H1 (cell line): ENCODE measurements at regions not wholly inside any gene's neighbourhood (a gene's known extent, or its start where the extent isn't known, plus 50 kb on each side); places are given as distances from the start of the nearest gene placed in this dataset.

ENCODE experiments used
- POLR2AphosphoS5 ChIP-seq: IDR thresholded peaks from 2 replicates; pipeline ENCODE4 v1.6.1; 2011; ENCODE audit warnings: low read depth, low read length
- SIN3A ChIP-seq, 2 experiments: IDR thresholded peaks in 1 of 2; conservative IDR thresholded peaks in 1 of 2; 2 replicates each; pipeline ENCODE4 v1.6.1; 2011 to 2012; ENCODE audit warnings: low read length in 2 of 2, improper control_type of control experiment in 1 of 2, low read depth in 1 of 2, mild to moderate bottlenecking in 1 of 2
- SIX5 ChIP-seq: IDR thresholded peaks from 2 replicates; pipeline ENCODE4 v1.6.1; 2011; ENCODE audit warnings: mild to moderate bottlenecking, low read depth, low read length
- TF ChIP-seq, protein P1 (sequence below): fragments of 300-600 bp; sonication (generic); IDR thresholded peaks from 2 replicates; pipeline ENCODE4 v1.7.1; 2012; ENCODE audit warnings: low read length, moderate library complexity, mild to moderate bottlenecking, inconsistent platforms; ENCODE audit not compliant: insufficient replicate concordance

- TF ChIP-seq, protein P1, sequence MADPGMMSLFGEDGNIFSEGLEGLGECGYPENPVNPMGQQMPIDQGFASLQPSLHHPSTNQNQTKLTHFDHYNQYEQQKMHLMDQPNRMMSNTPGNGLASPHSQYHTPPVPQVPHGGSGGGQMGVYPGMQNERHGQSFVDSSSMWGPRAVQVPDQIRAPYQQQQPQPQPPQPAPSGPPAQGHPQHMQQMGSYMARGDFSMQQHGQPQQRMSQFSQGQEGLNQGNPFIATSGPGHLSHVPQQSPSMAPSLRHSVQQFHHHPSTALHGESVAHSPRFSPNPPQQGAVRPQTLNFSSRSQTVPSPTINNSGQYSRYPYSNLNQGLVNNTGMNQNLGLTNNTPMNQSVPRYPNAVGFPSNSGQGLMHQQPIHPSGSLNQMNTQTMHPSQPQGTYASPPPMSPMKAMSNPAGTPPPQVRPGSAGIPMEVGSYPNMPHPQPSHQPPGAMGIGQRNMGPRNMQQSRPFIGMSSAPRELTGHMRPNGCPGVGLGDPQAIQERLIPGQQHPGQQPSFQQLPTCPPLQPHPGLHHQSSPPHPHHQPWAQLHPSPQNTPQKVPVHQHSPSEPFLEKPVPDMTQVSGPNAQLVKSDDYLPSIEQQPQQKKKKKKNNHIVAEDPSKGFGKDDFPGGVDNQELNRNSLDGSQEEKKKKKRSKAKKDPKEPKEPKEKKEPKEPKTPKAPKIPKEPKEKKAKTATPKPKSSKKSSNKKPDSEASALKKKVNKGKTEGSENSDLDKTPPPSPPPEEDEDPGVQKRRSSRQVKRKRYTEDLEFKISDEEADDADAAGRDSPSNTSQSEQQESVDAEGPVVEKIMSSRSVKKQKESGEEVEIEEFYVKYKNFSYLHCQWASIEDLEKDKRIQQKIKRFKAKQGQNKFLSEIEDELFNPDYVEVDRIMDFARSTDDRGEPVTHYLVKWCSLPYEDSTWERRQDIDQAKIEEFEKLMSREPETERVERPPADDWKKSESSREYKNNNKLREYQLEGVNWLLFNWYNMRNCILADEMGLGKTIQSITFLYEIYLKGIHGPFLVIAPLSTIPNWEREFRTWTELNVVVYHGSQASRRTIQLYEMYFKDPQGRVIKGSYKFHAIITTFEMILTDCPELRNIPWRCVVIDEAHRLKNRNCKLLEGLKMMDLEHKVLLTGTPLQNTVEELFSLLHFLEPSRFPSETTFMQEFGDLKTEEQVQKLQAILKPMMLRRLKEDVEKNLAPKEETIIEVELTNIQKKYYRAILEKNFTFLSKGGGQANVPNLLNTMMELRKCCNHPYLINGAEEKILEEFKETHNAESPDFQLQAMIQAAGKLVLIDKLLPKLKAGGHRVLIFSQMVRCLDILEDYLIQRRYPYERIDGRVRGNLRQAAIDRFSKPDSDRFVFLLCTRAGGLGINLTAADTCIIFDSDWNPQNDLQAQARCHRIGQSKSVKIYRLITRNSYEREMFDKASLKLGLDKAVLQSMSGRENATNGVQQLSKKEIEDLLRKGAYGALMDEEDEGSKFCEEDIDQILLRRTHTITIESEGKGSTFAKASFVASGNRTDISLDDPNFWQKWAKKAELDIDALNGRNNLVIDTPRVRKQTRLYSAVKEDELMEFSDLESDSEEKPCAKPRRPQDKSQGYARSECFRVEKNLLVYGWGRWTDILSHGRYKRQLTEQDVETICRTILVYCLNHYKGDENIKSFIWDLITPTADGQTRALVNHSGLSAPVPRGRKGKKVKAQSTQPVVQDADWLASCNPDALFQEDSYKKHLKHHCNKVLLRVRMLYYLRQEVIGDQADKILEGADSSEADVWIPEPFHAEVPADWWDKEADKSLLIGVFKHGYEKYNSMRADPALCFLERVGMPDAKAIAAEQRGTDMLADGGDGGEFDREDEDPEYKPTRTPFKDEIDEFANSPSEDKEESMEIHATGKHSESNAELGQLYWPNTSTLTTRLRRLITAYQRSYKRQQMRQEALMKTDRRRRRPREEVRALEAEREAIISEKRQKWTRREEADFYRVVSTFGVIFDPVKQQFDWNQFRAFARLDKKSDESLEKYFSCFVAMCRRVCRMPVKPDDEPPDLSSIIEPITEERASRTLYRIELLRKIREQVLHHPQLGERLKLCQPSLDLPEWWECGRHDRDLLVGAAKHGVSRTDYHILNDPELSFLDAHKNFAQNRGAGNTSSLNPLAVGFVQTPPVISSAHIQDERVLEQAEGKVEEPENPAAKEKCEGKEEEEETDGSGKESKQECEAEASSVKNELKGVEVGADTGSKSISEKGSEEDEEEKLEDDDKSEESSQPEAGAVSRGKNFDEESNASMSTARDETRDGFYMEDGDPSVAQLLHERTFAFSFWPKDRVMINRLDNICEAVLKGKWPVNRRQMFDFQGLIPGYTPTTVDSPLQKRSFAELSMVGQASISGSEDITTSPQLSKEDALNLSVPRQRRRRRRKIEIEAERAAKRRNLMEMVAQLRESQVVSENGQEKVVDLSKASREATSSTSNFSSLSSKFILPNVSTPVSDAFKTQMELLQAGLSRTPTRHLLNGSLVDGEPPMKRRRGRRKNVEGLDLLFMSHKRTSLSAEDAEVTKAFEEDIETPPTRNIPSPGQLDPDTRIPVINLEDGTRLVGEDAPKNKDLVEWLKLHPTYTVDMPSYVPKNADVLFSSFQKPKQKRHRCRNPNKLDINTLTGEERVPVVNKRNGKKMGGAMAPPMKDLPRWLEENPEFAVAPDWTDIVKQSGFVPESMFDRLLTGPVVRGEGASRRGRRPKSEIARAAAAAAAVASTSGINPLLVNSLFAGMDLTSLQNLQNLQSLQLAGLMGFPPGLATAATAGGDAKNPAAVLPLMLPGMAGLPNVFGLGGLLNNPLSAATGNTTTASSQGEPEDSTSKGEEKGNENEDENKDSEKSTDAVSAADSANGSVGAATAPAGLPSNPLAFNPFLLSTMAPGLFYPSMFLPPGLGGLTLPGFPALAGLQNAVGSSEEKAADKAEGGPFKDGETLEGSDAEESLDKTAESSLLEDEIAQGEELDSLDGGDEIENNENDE, result no peak
- TF ChIP-seq SIX5, result no peak
- TF ChIP-seq SIN3A (conservative IDR thresholded peaks at IDR 0.05 in 1 of 2, IDR thresholded peaks at IDR 0.05 in 1 of 2; ENCODE audit: low read depth in 1 of 2, low read length in 2 of 2), result no peak
- no peak for TF ChIP-seq POLR2AphosphoS5
Observed at GRCh38 chr12:91964501-91964900, 181.1 kb downstream of the BTG1 start (continued).
